ENCODE measurements at regions not wholly inside any gene's neighbourhood (a gene's known extent, or its start where the extent isn't known, plus 50 kb on each side); places are given as distances from the start of the nearest gene placed in this dataset.

GRCh38 chr16:85371948-85372347 lies 241.2 kb upstream of the GSE1 start:
- Histone ChIP-seq H3K9me3 (ENCODE audit: control insufficient read depth, low read depth, low read length) (no peaks in the 10 kb centered on the region), H3K27ac (ENCODE audit: control insufficient read depth, insufficient read depth, low read length) (no peak overlapping the region), H3K4me3 (ENCODE audit: control insufficient read depth in 2 of 3, extremely low read depth in 1 of 3, insufficient read depth in 2 of 3, low read depth in 1 of 3, low read length in 3 of 3) (no peak overlapping the region), H3K4me1 (ENCODE audit: control insufficient read depth, extremely low read depth, insufficient read depth, low read length) (peaks cover 29% of the 10 kb centered on the region), H3K36me3 (ENCODE audit: control insufficient read depth in 2 of 2, extremely low read depth in 1 of 2, insufficient read depth in 2 of 2, low read length in 2 of 2) (no peaks in the 10 kb centered on the region), H3K4me2 (ENCODE audit: control insufficient read depth, extremely low read depth, insufficient read depth, low read depth, low read length) (no peak overlapping the region), H2AFZ (ENCODE audit: control insufficient read depth, low read length) (no peak overlapping the region), H3K27me3 (ENCODE audit: control insufficient read depth, extremely low read depth, insufficient read depth, low read length) (peaks cover 18% of the 10 kb centered on the region), H3K9me1 (ENCODE audit: control insufficient read depth, extremely low read depth, insufficient read depth, low read length) (no peaks in the 10 kb centered on the region), H4K20me1 (ENCODE audit: control insufficient read depth, extremely low read depth, insufficient read depth, low read length) (no peaks in the 10 kb centered on the region), H3K9ac (ENCODE audit: control insufficient read depth, extremely low read depth, insufficient read depth, low read length) (no peak overlapping the region), H3K79me2 (ENCODE audit: control insufficient read depth, insufficient read depth, low read length) (no peaks in the 10 kb centered on the region)
- no peak for DNase-seq (ENCODE audit: low read depth, low spot score)
- TF ChIP-seq EZH2 (IDR thresholded peaks at IDR 0.05; ENCODE audit: low read length), result no peak
- TF ChIP-seq, protein P1, sequence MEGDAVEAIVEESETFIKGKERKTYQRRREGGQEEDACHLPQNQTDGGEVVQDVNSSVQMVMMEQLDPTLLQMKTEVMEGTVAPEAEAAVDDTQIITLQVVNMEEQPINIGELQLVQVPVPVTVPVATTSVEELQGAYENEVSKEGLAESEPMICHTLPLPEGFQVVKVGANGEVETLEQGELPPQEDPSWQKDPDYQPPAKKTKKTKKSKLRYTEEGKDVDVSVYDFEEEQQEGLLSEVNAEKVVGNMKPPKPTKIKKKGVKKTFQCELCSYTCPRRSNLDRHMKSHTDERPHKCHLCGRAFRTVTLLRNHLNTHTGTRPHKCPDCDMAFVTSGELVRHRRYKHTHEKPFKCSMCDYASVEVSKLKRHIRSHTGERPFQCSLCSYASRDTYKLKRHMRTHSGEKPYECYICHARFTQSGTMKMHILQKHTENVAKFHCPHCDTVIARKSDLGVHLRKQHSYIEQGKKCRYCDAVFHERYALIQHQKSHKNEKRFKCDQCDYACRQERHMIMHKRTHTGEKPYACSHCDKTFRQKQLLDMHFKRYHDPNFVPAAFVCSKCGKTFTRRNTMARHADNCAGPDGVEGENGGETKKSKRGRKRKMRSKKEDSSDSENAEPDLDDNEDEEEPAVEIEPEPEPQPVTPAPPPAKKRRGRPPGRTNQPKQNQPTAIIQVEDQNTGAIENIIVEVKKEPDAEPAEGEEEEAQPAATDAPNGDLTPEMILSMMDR (optimal IDR thresholded peaks at IDR 0.05 in 1 of 3, IDR thresholded peaks at IDR 0.05 in 1 of 3, conservative IDR thresholded peaks at IDR 0.05 in 1 of 3; ENCODE audit: extremely low read depth in 1 of 3, insufficient read depth in 2 of 3, low read length in 3 of 3), result no peak
- dilution Hi-C loops (cut with MboI; ENCODE audit: extremely low pct_ligation_motif_present, low sequenced_read_pairs), result no loop called here
- no peak for FAIRE-seq

- TF ChIP-seq EZH2 (IDR thresholded peaks at IDR 0.05; ENCODE audit: low read length), result no peak
- TF ChIP-seq, protein P1 (optimal IDR thresholded peaks at IDR 0.05 in 1 of 3, IDR thresholded peaks at IDR 0.05 in 1 of 3, conservative IDR thresholded peaks at IDR 0.05 in 1 of 3; ENCODE audit: extremely low read depth in 1 of 3, insufficient read depth in 2 of 3, low read length in 3 of 3), result no peak
- H3K4me2 ChIP-seq (ENCODE audit: control insufficient read depth, extremely low read depth, insufficient read depth, low read depth, low read length), result no peak overlapping the region
- FAIRE-seq, result peak; percentile 41
Observed at GRCh38 chr16:85372627-85373372, 240.3 kb upstream of the GSE1 start.

More at GRCh38 chr16:85372627-85373372, 240.3 kb upstream of the GSE1 start:
- no peak overlapping the region for H3K9ac ChIP-seq (ENCODE audit: control insufficient read depth, extremely low read depth, insufficient read depth, low read length)
- H3K79me2 ChIP-seq (ENCODE audit: control insufficient read depth, insufficient read depth, low read length), result no peaks in the 10 kb centered on the region
- dilution Hi-C loops (cut with MboI; ENCODE audit: extremely low pct_ligation_motif_present, low sequenced_read_pairs), result no loop called here
- H3K9me3 ChIP-seq (ENCODE audit: control insufficient read depth, low read depth, low read length), result no peaks in the 10 kb centered on the region
- H4K20me1 ChIP-seq (ENCODE audit: control insufficient read depth, extremely low read depth, insufficient read depth, low read length), result no peaks in the 10 kb centered on the region
- H3K9me1 ChIP-seq (ENCODE audit: control insufficient read depth, extremely low read depth, insufficient read depth, low read length), result no peaks in the 10 kb centered on the region
- H3K27ac ChIP-seq (ENCODE audit: control insufficient read depth, insufficient read depth, low read length), result no peak overlapping the region
- H3K36me3 ChIP-seq (ENCODE audit: control insufficient read depth in 2 of 2, extremely low read depth in 1 of 2, insufficient read depth in 2 of 2, low read length in 2 of 2), result no peaks in the 10 kb centered on the region
- peaks cover 18% of the 10 kb centered on the region for H3K27me3 ChIP-seq (ENCODE audit: control insufficient read depth, extremely low read depth, insufficient read depth, low read length)
- no peak overlapping the region for H3K4me3 ChIP-seq (ENCODE audit: control insufficient read depth in 2 of 3, extremely low read depth in 1 of 3, insufficient read depth in 2 of 3, low read depth in 1 of 3, low read length in 3 of 3)
- peaks cover 29% of the 10 kb centered on the region for H3K4me1 ChIP-seq (ENCODE audit: control insufficient read depth, extremely low read depth, insufficient read depth, low read length)
- no peak for DNase-seq (ENCODE audit: low read depth, low spot score)
- H2AFZ ChIP-seq (ENCODE audit: control insufficient read depth, low read length), result no peak overlapping the region
